Activated T-cell treated with anti-CD3 and anti-CD28 coated beads, Interleukin-2, amount 50 U/mL, for 1 hour (primary cell): ENCODE measurements at regions not wholly inside any gene's neighbourhood (a gene's known extent, or its start where the extent isn't known, plus 50 kb on each side); places are given as distances from the start of the nearest gene placed in this dataset.

Experiments used
- DNase-seq: peaks from one replicate; pipeline ENCODE4 v3.0.0-alpha.2; 2020

GRCh38 chr1:229037806-229038405 lies 233.0 kb upstream of the RAB4A start:
- no peak for DNase-seq

GRCh38 chr1:229040630-229041358 lies 230.1 kb upstream of the RAB4A start:
- DNase-seq, result no peak

GRCh38 chr1:229041946-229042345 lies 229.0 kb upstream of the RAB4A start:
- no peak for DNase-seq

- no peak for DNase-seq
Observed at GRCh38 chr1:229042482-229042881, 228.4 kb upstream of the RAB4A start.

- DNase-seq, result no peak
Observed at GRCh38 chr1:229043115-229043514, 227.8 kb upstream of the RAB4A start.

GRCh38 chr1:229046251-229046853 lies 224.6 kb upstream of the RAB4A start:
- DNase-seq, result no peak

GRCh38 chr1:229047161-229047839 lies 223.6 kb upstream of the RAB4A start:
- no peak for DNase-seq

- no peak for DNase-seq
Observed at GRCh38 chr1:229047840-229048620, 222.9 kb upstream of the RAB4A start.

- no peak for DNase-seq
Observed at GRCh38 chr1:229048896-229049295, 222.0 kb upstream of the RAB4A start.

GRCh38 chr1:229056046-229056445 lies 214.9 kb upstream of the RAB4A start:
- DNase-seq, result no peak

- DNase-seq, result peak; percentile 51
Observed at GRCh38 chr1:229058111-229058561, 212.8 kb upstream of the RAB4A start.

- no peak for DNase-seq
Observed at GRCh38 chr1:229058729-229059128, 212.2 kb upstream of the RAB4A start.

- no peak for DNase-seq
Observed at GRCh38 chr1:229059671-229060539, 211.0 kb upstream of the RAB4A start.

GRCh38 chr1:229062135-229062534 lies 208.8 kb upstream of the RAB4A start:
- DNase-seq, result no peak

- no peak for DNase-seq
Observed at GRCh38 chr1:229063154-229063773, 207.6 kb upstream of the RAB4A start.

- no peak for DNase-seq
Observed at GRCh38 chr1:229064320-229065168, 206.4 kb upstream of the RAB4A start.

GRCh38 chr1:229065613-229066012 lies 205.3 kb upstream of the RAB4A start:
- DNase-seq, result no peak

- DNase-seq, result no peak
Observed at GRCh38 chr1:229066591-229066990, 204.3 kb upstream of the RAB4A start.

GRCh38 chr1:229067546-229067945 lies 203.4 kb upstream of the RAB4A start:
- DNase-seq, result no peak

GRCh38 chr1:229068270-229068987 lies 202.5 kb upstream of the RAB4A start:
- no peak for DNase-seq
